Peyer's patch (tissue), 4 donors: ENCODE measurements at regions not wholly inside any gene's neighbourhood (a gene's known extent, or its start where the extent isn't known, plus 50 kb on each side); places are given as distances from the start of the nearest gene placed in this dataset.

Source experiments
- POLR2A ChIP-seq, 2 donors: fragments of 450-650 bp; IDR thresholded peaks; one replicate each; pipeline ENCODE4 v1.5.1; 2017; ENCODE audit warnings: antibody characterized with exemption in 2 of 2, mild to moderate bottlenecking in 2 of 2, moderate library complexity in 2 of 2
- TF ChIP-seq, protein P1 (sequence below), 6 experiments: fragments of 450-650 bp in 4 of 6; fragments of 200-600 bp in 2 of 6; sonication (generic) in 1 of 6; IDR thresholded peaks; one replicate each; pipeline ENCODE4 v1.5.1; 2017 to 2019; ENCODE audit warnings: antibody characterized with exemption in 6 of 6, mild to moderate bottlenecking in 3 of 6, moderate library complexity in 1 of 6

DNA sequence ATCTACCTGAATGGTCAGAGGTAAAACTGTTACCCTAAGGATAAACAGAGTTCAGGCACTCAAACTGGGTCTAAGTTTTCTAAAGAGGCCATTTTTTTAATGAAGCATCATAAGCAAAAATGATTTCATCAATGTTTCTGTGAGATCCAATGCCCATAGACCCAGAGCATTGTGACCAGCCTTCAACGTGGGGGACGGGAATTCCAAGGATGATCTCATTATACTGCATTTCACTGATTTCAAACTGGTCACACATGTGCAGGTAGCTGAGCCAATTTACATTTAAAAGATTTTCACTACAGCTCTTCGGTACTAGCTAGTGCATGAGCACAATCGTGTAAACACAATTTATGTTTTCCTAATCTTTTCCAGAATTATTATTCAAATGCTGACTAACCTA, 472.9 kb downstream of the DIPK2A start:
- TF ChIP-seq, protein P1, sequence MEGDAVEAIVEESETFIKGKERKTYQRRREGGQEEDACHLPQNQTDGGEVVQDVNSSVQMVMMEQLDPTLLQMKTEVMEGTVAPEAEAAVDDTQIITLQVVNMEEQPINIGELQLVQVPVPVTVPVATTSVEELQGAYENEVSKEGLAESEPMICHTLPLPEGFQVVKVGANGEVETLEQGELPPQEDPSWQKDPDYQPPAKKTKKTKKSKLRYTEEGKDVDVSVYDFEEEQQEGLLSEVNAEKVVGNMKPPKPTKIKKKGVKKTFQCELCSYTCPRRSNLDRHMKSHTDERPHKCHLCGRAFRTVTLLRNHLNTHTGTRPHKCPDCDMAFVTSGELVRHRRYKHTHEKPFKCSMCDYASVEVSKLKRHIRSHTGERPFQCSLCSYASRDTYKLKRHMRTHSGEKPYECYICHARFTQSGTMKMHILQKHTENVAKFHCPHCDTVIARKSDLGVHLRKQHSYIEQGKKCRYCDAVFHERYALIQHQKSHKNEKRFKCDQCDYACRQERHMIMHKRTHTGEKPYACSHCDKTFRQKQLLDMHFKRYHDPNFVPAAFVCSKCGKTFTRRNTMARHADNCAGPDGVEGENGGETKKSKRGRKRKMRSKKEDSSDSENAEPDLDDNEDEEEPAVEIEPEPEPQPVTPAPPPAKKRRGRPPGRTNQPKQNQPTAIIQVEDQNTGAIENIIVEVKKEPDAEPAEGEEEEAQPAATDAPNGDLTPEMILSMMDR (IDR thresholded peaks at IDR 0.05): no peak
- TF ChIP-seq POLR2A (IDR thresholded peaks at IDR 0.05): no peak
